IMR-90 (cell line): ENCODE measurements at regions not wholly inside any gene's neighbourhood (a gene's known extent, or its start where the extent isn't known, plus 50 kb on each side); places are given as distances from the start of the nearest gene placed in this dataset.

Experiments
- ATAC-seq: fragments of 200-7000 bp; cut with Tn5 transposase; 2 replicates; pipeline ENCODE4 v1.9.1; 2020; ENCODE audit warnings: low read depth, mild to moderate bottlenecking, moderate library complexity
- BruUV-seq: library from RNA; stranded (reverse); fragments of 400-500 nt; replicated peaks from 2 replicates; lab custom pipeline; 2021; lab: Mats Ljungman, UMichigan
- CTCF ChIA-PET: fragments of 300-600 bp; formaldehyde crosslinking; extraction: SDS; loops from one replicate; lab custom pipeline; 2021; ENCODE audit warnings: antibody characterized with exemption; lab: Yijun Ruan, JAX
- POLR2A ChIA-PET: fragments of 300-600 bp; sonication (Branson Sonifier 250); formaldehyde crosslinking; loops from one replicate; lab custom pipeline; 2022; ENCODE audit warnings: antibody characterized with exemption; ENCODE audit not compliant: unreplicated experiment; lab: Charles Lee
- DNase-seq: peaks from one replicate; pipeline ENCODE4 v3.0.0; 2013
- H2AFZ ChIP-seq: replicated peaks from 2 replicates; pipeline ENCODE3; 2013; ENCODE audit warnings: low read length, mild to moderate bottlenecking; ENCODE audit not compliant: poor library complexity
- H2AK5ac ChIP-seq: 2 replicates; pipeline ENCODE4 v1.6.1; 2013; ENCODE audit warnings: low read depth, low read length, inconsistent platforms
- H2AK9ac ChIP-seq: replicated peaks from 2 replicates; pipeline ENCODE3; 2013; ENCODE audit warnings: mild to moderate bottlenecking, low read depth, low read length, moderate library complexity; ENCODE audit not compliant: poor library complexity
- H2BK120ac ChIP-seq: 2 replicates; pipeline ENCODE4 v1.6.1; 2013; ENCODE audit warnings: low read depth, low read length, inconsistent platforms
- H2BK15ac ChIP-seq: 3 replicates; pipeline ENCODE4 v1.6.1; 2013; ENCODE audit warnings: low read depth, low read length, inconsistent platforms
- H2BK20ac ChIP-seq: 2 replicates; pipeline ENCODE4 v1.6.1; 2013; ENCODE audit warnings: low read depth, mild to moderate bottlenecking, inconsistent platforms, low read length, moderate library complexity
- H2BK5ac ChIP-seq: 2 replicates; pipeline ENCODE4 v1.6.1; 2013; ENCODE audit warnings: mild to moderate bottlenecking, low read depth, low read length, inconsistent platforms; ENCODE audit not compliant: poor library complexity, severe bottlenecking
- H3K14ac ChIP-seq: replicated peaks from 2 replicates; pipeline ENCODE4 v1.6.1; 2013; ENCODE audit warnings: low read depth, low read length, inconsistent platforms
- H3K18ac ChIP-seq: 2 replicates; pipeline ENCODE4 v1.6.1; 2013; ENCODE audit warnings: low read depth, low read length, control low read depth
- H3K23ac ChIP-seq: 2 replicates; pipeline ENCODE4 v1.6.1; 2013; ENCODE audit warnings: low read depth, low read length, inconsistent platforms
- H3K27ac ChIP-seq: 2 replicates; pipeline ENCODE4 v1.5.1; 2013; ENCODE audit warnings: mild to moderate bottlenecking, control low read depth, low read length; ENCODE audit not compliant: insufficient read depth
- H3K27me3 ChIP-seq: 2 replicates; pipeline ENCODE4 v1.6.1; 2013; ENCODE audit warnings: low read length; ENCODE audit not compliant: control insufficient read depth, insufficient read depth
- H3K36me3 ChIP-seq: 2 replicates; pipeline ENCODE4 v1.6.1; 2013; ENCODE audit warnings: low read length, mixed read lengths; ENCODE audit not compliant: control insufficient read depth, insufficient read depth
- H3K4ac ChIP-seq: 2 replicates; pipeline ENCODE4 v1.6.1; 2013; ENCODE audit warnings: low read depth, low read length, inconsistent platforms
- H3K4me1 ChIP-seq: 2 replicates; pipeline ENCODE4 v1.6.1; 2013; ENCODE audit warnings: low read length, mixed read lengths; ENCODE audit not compliant: control insufficient read depth, insufficient read depth
- H3K4me2 ChIP-seq: 2 replicates; pipeline ENCODE4 v1.6.1; 2013; ENCODE audit warnings: low read depth, mild to moderate bottlenecking, control low read depth, low read length, moderate library complexity
- H3K4me3 ChIP-seq: 2 replicates; pipeline ENCODE4 v1.5.1; 2013; ENCODE audit warnings: low read depth, mild to moderate bottlenecking, control low read depth, low read length, moderate library complexity; ENCODE audit not compliant: insufficient read depth
- H3K56ac ChIP-seq: 2 replicates; pipeline ENCODE4 v1.6.1; 2013; ENCODE audit warnings: low read length, inconsistent platforms; ENCODE audit not compliant: insufficient read depth; ENCODE audit errors: extremely low read depth
- H3K79me1 ChIP-seq, 2 experiments: 2 replicates each; pipeline ENCODE4 v1.6.1; 2013; ENCODE audit warnings: low read length in 2 of 2, inconsistent platforms in 1 of 2, low read depth in 1 of 2
- H3K9ac ChIP-seq: 2 replicates; pipeline ENCODE4 v1.6.1; 2013; ENCODE audit warnings: low read depth, low read length, control low read depth
- H3K9me1 ChIP-seq: 2 replicates; pipeline ENCODE4 v1.6.1; 2013; ENCODE audit warnings: low read length, inconsistent platforms; ENCODE audit not compliant: insufficient read depth
- H3K9me3 ChIP-seq: 2 replicates; pipeline ENCODE4 v1.6.1; 2013; ENCODE audit warnings: low read length; ENCODE audit not compliant: control insufficient read depth, insufficient read depth
- H4K20me1 ChIP-seq: 2 replicates; pipeline ENCODE4 v1.6.1; 2013; ENCODE audit warnings: low read length, inconsistent platforms; ENCODE audit not compliant: insufficient read depth
- H4K5ac ChIP-seq: 2 replicates; pipeline ENCODE4 v1.6.1; 2013; ENCODE audit warnings: mild to moderate bottlenecking, low read depth, low read length, control low read depth
- H4K8ac ChIP-seq, 2 experiments: 2 replicates each; pipeline ENCODE4 v1.6.1; 2013; ENCODE audit warnings: low read depth in 2 of 2, low read length in 2 of 2, control low read depth in 1 of 2, inconsistent platforms in 1 of 2
- H4K91ac ChIP-seq: 2 replicates; pipeline ENCODE4 v1.6.1; 2013; ENCODE audit warnings: low read depth, low read length, inconsistent platforms; ENCODE audit not compliant: insufficient read depth
- BHLHE40 ChIP-seq: fragments of 150-350 bp; IDR thresholded peaks from 2 replicates; pipeline ENCODE4 v1.6.1; 2016; ENCODE audit warnings: mild to moderate bottlenecking, low read depth, low read length
- CEBPB ChIP-seq: IDR thresholded peaks from 2 replicates; pipeline ENCODE4 v1.6.1; 2012; ENCODE audit warnings: low read depth, low read length, improper control_type of control experiment
- CHD1 ChIP-seq: IDR thresholded peaks from 2 replicates; pipeline ENCODE4 v1.6.1; 2012; ENCODE audit warnings: low read depth, low read length, improper control_type of control experiment
- POLR2A ChIP-seq: IDR thresholded peaks from 2 replicates; pipeline ENCODE4 v1.6.1; 2012; ENCODE audit warnings: mild to moderate bottlenecking, low read depth, low read length
- SMC3 ChIP-seq: fragments of 150-350 bp; IDR thresholded peaks from 2 replicates; pipeline ENCODE4 v1.6.1; 2016; ENCODE audit warnings: low read depth, mild to moderate bottlenecking, antibody characterized with exemption, low read length, moderate library complexity
- WGBS, 2 experiments: methylation state at CpG; one replicate each; pipeline versions ENCODE4 v1.1.5 to v1.1.7; 2013; ENCODE audit warnings: missing lambda C conversion rate in 2 of 2; ENCODE audit not compliant: insufficient read length in 1 of 2; ENCODE audit errors: extremely low coverage in 2 of 2; 5-methylcytosine and 5-hydroxymethylcytosine counted together
- dilution Hi-C: fragments of 300-500 bp; cut with HindIII; formaldehyde crosslinking; loops from one replicate; pipeline ENCODE4 v1.14.3; 2018; ENCODE audit warnings: low sequenced_read_pairs; ENCODE audit not compliant: unreplicated experiment
- in situ Hi-C: fragments of 300-500 bp; cut with MboI; formaldehyde crosslinking; loops from 3 replicates; pipeline ENCODE4 v1.14.3; 2019; ENCODE audit warnings: low sequenced_read_pairs, inconsistent platforms, mixed read lengths
- intact Hi-C: fragments of 100-400 bp; cut with micrococcal nuclease; formaldehyde crosslinking; loops from 2 replicates; pipeline ENCODE4 v1.10.0; 2022

- H2BK120ac ChIP-seq, result no peak overlapping the region
- H4K8ac ChIP-seq, result no peak overlapping the region
- H3K4me2 ChIP-seq, result no peak overlapping the region
- no peaks in the 10 kb centered on the region for H3K9me1 ChIP-seq
- no peak overlapping the region for H3K9ac ChIP-seq
- H2AFZ ChIP-seq, result no peak overlapping the region
- dilution Hi-C loops (no loop called here), in situ Hi-C loops (no loop called here), intact Hi-C loops (no loop called here)
- no peak overlapping the region for H2BK15ac ChIP-seq
- ChIA-PET CTCF (no interaction called here), POLR2A (no interaction called here)
- no peak for TF ChIP-seq SMC3
- TF ChIP-seq POLR2A, result no peak
- peak; percentile 20; the same call in 1 of the 2 replicates for TF ChIP-seq CEBPB
- TF ChIP-seq CHD1, result no peak
- no peak for TF ChIP-seq BHLHE40
- no peak overlapping the region for H2BK20ac ChIP-seq
- H3K27ac ChIP-seq, result no peak overlapping the region
- no peaks in the 10 kb centered on the region for H3K4me1 ChIP-seq
- no peaks in the 10 kb centered on the region for H3K36me3 ChIP-seq
- no CpG with 5 or more reads among the region's 4 CpGs for WGBS, 2 experiments
- H2AK5ac ChIP-seq, result no peak overlapping the region
- H4K91ac ChIP-seq, result no peak overlapping the region
- no peak overlapping the region for H2BK5ac ChIP-seq
- no peaks in the 10 kb centered on the region for H3K79me1 ChIP-seq
- H3K4ac ChIP-seq, result no peak overlapping the region
- no peak overlapping the region for H4K5ac ChIP-seq
- DNase-seq (no peak), ATAC-seq (no peak)
- H3K9me3 ChIP-seq, result no peaks in the 10 kb centered on the region
- BruUV-seq, result no TSS peak
- H4K20me1 ChIP-seq, result no peaks in the 10 kb centered on the region
- H3K18ac ChIP-seq, result no peak overlapping the region
- no peak overlapping the region for H3K4me3 ChIP-seq
- no peaks in the 10 kb centered on the region for H3K27me3 ChIP-seq
- H3K23ac ChIP-seq, result no peak overlapping the region
- H3K56ac ChIP-seq, result no peak overlapping the region
- H3K14ac ChIP-seq, result no peak overlapping the region
- H2AK9ac ChIP-seq, result no peak overlapping the region
Observed at GRCh38 chr5:21574438-21574837, 1278.7 kb downstream of the CDH12 start.
